HG03378 (cell line): ENCODE measurements at regions not wholly inside any gene's neighbourhood (a gene's known extent, or its start where the extent isn't known, plus 50 kb on each side); places are given as distances from the start of the nearest gene placed in this dataset.
"Not testable (repeated sequence)": the region's sequence is repeated elsewhere in the genome, so short reads cannot be mapped to it uniquely, and the experiment has no call there.

Source experiments
- ATAC-seq: cut with Tn5 transposase; IDR thresholded peaks from one replicate; pipeline ENCODE4 v1.9.1; 2021; ENCODE audit warnings: mild to moderate bottlenecking, moderate library complexity; ENCODE audit not compliant: unreplicated experiment

GRCh38 chr1:98294127-98294526 is 367.4 kb upstream of the SNX7 start:
- ATAC-seq = no peak

GRCh38 chr1:98292994-98293393 is 368.5 kb upstream of the SNX7 start:
- no peak for ATAC-seq

- no peak for ATAC-seq
Measured at GRCh38 chr1:98289311-98289710, 368.5 kb upstream of the DPYD start.

- no peak for ATAC-seq
Measured at GRCh38 chr1:98288494-98288893, 367.7 kb upstream of the DPYD start.

GRCh38 chr1:98287626-98288025 is 366.8 kb upstream of the DPYD start:
- ATAC-seq = no peak

GRCh38 chr1:98286656-98287055 is 365.8 kb upstream of the DPYD start:
- no peak for ATAC-seq

- ATAC-seq = not testable (repeated sequence)
Measured at GRCh38 chr1:98285286-98285685, 364.5 kb upstream of the DPYD start.

- ATAC-seq = no peak
Measured at GRCh38 chr1:98280049-98280448, 359.2 kb upstream of the DPYD start.

- no peak for ATAC-seq
Measured at GRCh38 chr1:98278055-98278454, 357.2 kb upstream of the DPYD start.

GRCh38 chr1:98277118-98277517 is 356.3 kb upstream of the DPYD start:
- ATAC-seq = no peak

GRCh38 chr1:98276514-98276913 is 355.7 kb upstream of the DPYD start:
- ATAC-seq = no peak

GRCh38 chr1:98268316-98268715 is 347.5 kb upstream of the DPYD start:
- no peak for ATAC-seq

- no peak for ATAC-seq
Measured at GRCh38 chr1:98267423-98267822, 346.6 kb upstream of the DPYD start.

GRCh38 chr1:98264727-98265126 is 343.9 kb upstream of the DPYD start:
- no peak for ATAC-seq

GRCh38 chr1:98260839-98261238 is 340.0 kb upstream of the DPYD start:
- no peak for ATAC-seq

- ATAC-seq = no peak
Measured at GRCh38 chr1:98260412-98260811, 339.6 kb upstream of the DPYD start.

- ATAC-seq = no peak
Measured at GRCh38 chr1:98256700-98257099, 335.9 kb upstream of the DPYD start.

GRCh38 chr1:98253145-98253544 is 332.3 kb upstream of the DPYD start:
- no peak for ATAC-seq

- no peak for ATAC-seq
Measured at GRCh38 chr1:98251497-98251896, 330.7 kb upstream of the DPYD start.

- no peak for ATAC-seq
Measured at GRCh38 chr1:98232678-98233077, 311.8 kb upstream of the DPYD start.

- no peak for ATAC-seq
Measured at GRCh38 chr1:98222706-98223105, 301.9 kb upstream of the DPYD start.

GRCh38 chr1:98221923-98222322 is 301.1 kb upstream of the DPYD start:
- no peak for ATAC-seq

GRCh38 chr1:98217601-98218000 is 296.8 kb upstream of the DPYD start:
- ATAC-seq = no peak

GRCh38 chr1:98216304-98216703 is 295.5 kb upstream of the DPYD start:
- ATAC-seq = no peak
